Fibroblast of pulmonary artery (primary cell): ENCODE measurements at regions not wholly inside any gene's neighbourhood (a gene's known extent, or its start where the extent isn't known, plus 50 kb on each side); places are given as distances from the start of the nearest gene placed in this dataset.
A peak's percentile ranks its signal among the peaks of the same experiment; 100 is the strongest.

Source experiments
- DNase-seq: peaks from one replicate; pipeline ENCODE4 v3.0.0-alpha.2; 2010; ENCODE audit warnings: low read depth
- H3K4me3 ChIP-seq: replicated peaks from 2 replicates; pipeline ENCODE4 v1.5.1; 2011; ENCODE audit warnings: low read depth, mild to moderate bottlenecking, control low read depth, low read length, moderate library complexity
- CTCF ChIP-seq: IDR thresholded peaks from 2 replicates; pipeline ENCODE4 v1.5.1; 2011; ENCODE audit warnings: mild to moderate bottlenecking, control low read depth, low read length, inconsistent platforms; ENCODE audit errors: missing control alignments

- DNase-seq: no peak
- no peak for TF ChIP-seq CTCF
- H3K4me3 ChIP-seq: no peak overlapping the region
Observed at GRCh38 chr6:47360388-47360787, 50.7 kb upstream of the TNFRSF21 start.

GRCh38 chr6:47362857-47363461 is 53.3 kb upstream of the TNFRSF21 start:
- no peak overlapping the region for H3K4me3 ChIP-seq
- no peak for DNase-seq
- TF ChIP-seq CTCF: no peak

- H3K4me3 ChIP-seq: no peak overlapping the region
- no peak for DNase-seq
- no peak for TF ChIP-seq CTCF
Observed at GRCh38 chr6:47363736-47364135, 54.0 kb upstream of the TNFRSF21 start.

GRCh38 chr6:47366335-47366890 is 56.7 kb upstream of the TNFRSF21 start:
- no peak for DNase-seq
- H3K4me3 ChIP-seq: no peak overlapping the region
- no peak for TF ChIP-seq CTCF

- DNase-seq: peak; percentile 10
- no peak overlapping the region for H3K4me3 ChIP-seq
- TF ChIP-seq CTCF: no peak
Observed at GRCh38 chr6:47371139-47371869, 61.6 kb upstream of the TNFRSF21 start.

- H3K4me3 ChIP-seq: no peak overlapping the region
- TF ChIP-seq CTCF: no peak
- DNase-seq: no peak
Observed at GRCh38 chr6:47371870-47372255, 62.2 kb upstream of the TNFRSF21 start.

GRCh38 chr6:47372318-47372717 is 62.6 kb upstream of the TNFRSF21 start:
- TF ChIP-seq CTCF: no peak
- no peak overlapping the region for H3K4me3 ChIP-seq
- DNase-seq: no peak
